Spleen (tissue), 11 donors: ENCODE measurements at regions not wholly inside any gene's neighbourhood (a gene's known extent, or its start where the extent isn't known, plus 50 kb on each side); places are given as distances from the start of the nearest gene placed in this dataset.

Source experiments
- DNase-seq: peaks from one replicate; pipeline ENCODE4 v3.0.0-alpha.2; 2020
- H3K27ac ChIP-seq, 8 donors: fragments of 200-600 bp; sonication (generic) in 7 of 8; 1 replicate in 4 of 8; 2 replicates in 4 of 8; pipeline versions ENCODE4 v1.5.0 to v1.8.0; 2016 to 2021; ENCODE audit warnings: inconsistent platforms in 4 of 8, mild to moderate bottlenecking in 4 of 8, moderate library complexity in 1 of 8
- H3K27me3 ChIP-seq, 7 donors: fragments of 200-600 bp; sonication (generic) in 6 of 7; replicated peaks in 1 of 7; 1 replicate in 4 of 7; 2 replicates in 3 of 7; pipeline versions ENCODE4 v1.5.0 to v1.8.0; 2016 to 2021; ENCODE audit warnings: inconsistent platforms in 3 of 7, mild to moderate bottlenecking in 1 of 7
- H3K36me3 ChIP-seq, 6 donors: fragments of 200-600 bp; sonication (generic) in 5 of 6; 1 replicate in 4 of 6; 2 replicates in 2 of 6; pipeline versions ENCODE4 v1.5.0 to v1.8.0; 2016 to 2021; ENCODE audit warnings: inconsistent platforms in 2 of 6
- H3K4me1 ChIP-seq, 6 donors: fragments of 200-600 bp; sonication (generic) in 5 of 6; 1 replicate in 3 of 6; 2 replicates in 3 of 6; pipeline versions ENCODE4 v1.5.0 to v1.8.0; 2016 to 2021; ENCODE audit warnings: inconsistent platforms in 3 of 6
- H3K4me3 ChIP-seq, 8 donors: fragments of 200-600 bp; sonication (generic) in 7 of 8; 1 replicate in 4 of 8; 2 replicates in 4 of 8; pipeline versions ENCODE4 v1.5.0 to v1.8.0; 2016 to 2021; ENCODE audit warnings: inconsistent platforms in 4 of 8, mild to moderate bottlenecking in 4 of 8, moderate library complexity in 2 of 8
- H3K9me3 ChIP-seq, 8 donors: fragments of 200-600 bp; sonication (generic) in 7 of 8; 1 replicate in 4 of 8; 2 replicates in 4 of 8; pipeline versions ENCODE4 v1.5.0 to v1.8.0; 2016 to 2021; ENCODE audit warnings: inconsistent platforms in 4 of 8
- CTCF ChIP-seq, 11 experiments: fragments of 200-600 bp in 7 of 11; fragments of 450-650 bp in 4 of 11; sonication (generic) in 4 of 11; IDR thresholded peaks in 8 of 11; conservative IDR thresholded peaks in 3 of 11; 1 replicate in 7 of 11; 2 replicates in 4 of 11; pipeline versions ENCODE4 v1.4.0 to v1.8.0; 2016 to 2021; ENCODE audit warnings: antibody characterized with exemption in 11 of 11, inconsistent platforms in 4 of 11, mild to moderate bottlenecking in 1 of 11
- POLR2A ChIP-seq, 3 donors: fragments of 450-650 bp; IDR thresholded peaks; one replicate each; pipeline ENCODE4 v1.5.1; 2017; ENCODE audit warnings: antibody characterized with exemption in 3 of 3, mild to moderate bottlenecking in 1 of 3
- POLR2AphosphoS5 ChIP-seq, 3 donors: sonication (generic); formaldehyde crosslinking; IDR thresholded peaks; one replicate each; pipeline ENCODE4 v1.5.1; 2017; ENCODE audit warnings: antibody characterized with exemption in 3 of 3
- WGBS, 5 donors: extraction: QIAGEN DNeasy Blood & Tissue Kit in 3 of 5; methylation state at CpG; one replicate each; pipeline versions ENCODE4 v1.1.5 to v1.1.7; 2013 to 2018; 5-methylcytosine and 5-hydroxymethylcytosine counted together
- intact Hi-C: fragments of 100-400 bp; cut with DNase I; formaldehyde crosslinking; loops from one replicate; pipeline ENCODE4 v1.15.0; 2023; ENCODE audit warnings: low total_unique reads
- donor health status: healthy with polysubstance abuse.
- donor health status: DM: no; HTN: no; CAD: no; lungs with moderate emphysema.
- donor health status: DM: no; HTN: no; CAD: no.
- donor health status: Bipolar disorder and iron deficiency.
- donor health status: healthy.
- donor health status: DM: no; HTN: no; CAD: no.
- donor health status: DM: yes; HTN: yes; CAD: no.

- Histone ChIP-seq H3K27me3 (no peaks in the 10 kb centered on the region), H3K4me1 (no peaks in the 10 kb centered on the region), H3K9me3 (peaks cover 0 to 6% (median 0%) of the 10 kb centered on the region in 8 donors), H3K36me3 (no peaks in the 10 kb centered on the region), H3K27ac (no peak overlapping the region), H3K4me3 (no peak overlapping the region)
- WGBS, 5 donors = 43 to 71% (median 53%) methylated on average over 2 of the region's 2 CpGs
- TF ChIP-seq POLR2AphosphoS5 (IDR thresholded peaks at IDR 0.05) (no peak), CTCF (IDR thresholded peaks at IDR 0.05 in 8 of 11, conservative IDR thresholded peaks at IDR 0.05 in 3 of 11) (no peak), POLR2A (IDR thresholded peaks at IDR 0.05) (no peak)
- DNase-seq = no peak
- intact Hi-C loops = no loop called here
These were observed 628.2 kb downstream of the CDH11 start for GRCh38 chr16:64493709-64494108.

DNA sequence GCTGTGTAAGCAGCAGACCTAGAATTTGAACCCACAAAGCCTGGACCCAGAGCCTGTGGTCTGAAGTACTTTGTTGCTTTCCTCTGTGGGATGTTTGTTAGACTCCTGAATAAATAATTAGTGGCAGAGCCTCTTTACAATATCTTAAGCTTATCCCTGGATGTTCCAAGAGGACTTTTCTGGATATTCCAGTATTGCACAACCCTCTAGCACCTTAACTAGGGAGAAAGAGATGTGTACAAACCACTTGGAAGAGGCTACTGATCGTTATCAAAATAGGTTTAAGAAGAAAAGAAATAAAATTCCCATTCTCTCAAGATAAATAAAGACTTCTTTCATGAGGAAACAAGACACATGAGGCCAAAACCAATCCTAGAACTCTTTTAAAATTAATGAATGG, 632.4 kb downstream of the CDH11 start:
- 42 to 60% (median 44%) methylated on average over 1 of the region's 1 CpG for WGBS, 5 donors

GRCh38 chr16:64486561-64486960, 635.3 kb downstream of the CDH11 start:
- TF ChIP-seq CTCF (IDR thresholded peaks at IDR 0.05 in 8 of 11, conservative IDR thresholded peaks at IDR 0.05 in 3 of 11) (no peak), POLR2A (IDR thresholded peaks at IDR 0.05) (no peak), POLR2AphosphoS5 (IDR thresholded peaks at IDR 0.05) (no peak)
- H3K9me3 ChIP-seq = peaks cover 0 to 11% (median 3%) of the 10 kb centered on the region in 8 donors
- no peaks in the 10 kb centered on the region for H3K27me3 ChIP-seq
- H3K4me1 ChIP-seq = no peaks in the 10 kb centered on the region
- intact Hi-C loops = no loop called here
- 82 to 100% (median 92%) methylated on average over 1 of the region's 1 CpG for WGBS, 5 donors
- no peak overlapping the region for H3K4me3 ChIP-seq
- no peak for DNase-seq
- no peaks in the 10 kb centered on the region for H3K36me3 ChIP-seq
- H3K27ac ChIP-seq = no peak overlapping the region

More for the DNA sequence above, 632.4 kb downstream of the CDH11 start:
- intact Hi-C loops = no loop called here
- Histone ChIP-seq H3K27me3 (no peaks in the 10 kb centered on the region), H3K27ac (no peak overlapping the region), H3K4me3 (no peak overlapping the region), H3K36me3 (no peaks in the 10 kb centered on the region), H3K4me1 (no peaks in the 10 kb centered on the region), H3K9me3 (peaks cover 0 to 11% (median 4%) of the 10 kb centered on the region in 8 donors)
- TF ChIP-seq POLR2AphosphoS5 (IDR thresholded peaks at IDR 0.05) (no peak), POLR2A (IDR thresholded peaks at IDR 0.05) (no peak), CTCF (IDR thresholded peaks at IDR 0.05 in 8 of 11, conservative IDR thresholded peaks at IDR 0.05 in 3 of 11) (no peak)
- DNase-seq = no peak

DNA sequence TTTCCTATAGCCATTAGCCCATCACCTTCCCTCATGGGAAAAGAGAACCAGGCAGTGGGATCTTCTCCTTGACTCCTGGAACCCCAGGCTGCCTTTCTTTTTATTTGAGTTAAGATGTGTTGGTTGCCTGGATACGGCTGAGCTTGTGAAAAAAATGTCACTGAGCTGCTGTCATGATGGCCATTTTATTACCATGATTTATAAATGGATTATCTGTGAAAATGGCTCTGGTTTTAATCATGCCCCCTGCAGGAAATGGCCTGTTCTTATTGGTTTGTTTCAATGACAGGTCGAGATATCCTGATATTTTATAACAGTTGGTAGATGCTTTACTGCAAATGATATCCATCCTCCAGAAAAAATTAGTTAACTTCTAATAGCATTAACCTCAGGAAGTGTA, 640.4 kb downstream of the CDH11 start:
- no peak overlapping the region for H3K4me3 ChIP-seq
- H3K9me3 ChIP-seq = peaks cover 0 to 7% (median 3%) of the 10 kb centered on the region in 8 donors
- no peaks in the 10 kb centered on the region for H3K4me1 ChIP-seq
- 57 to 83% (median 69%) methylated on average over 2 of the region's 2 CpGs for WGBS, 5 donors
- H3K27me3 ChIP-seq = no peaks in the 10 kb centered on the region
- no peak for DNase-seq
- H3K27ac ChIP-seq = no peak overlapping the region
- no peaks in the 10 kb centered on the region for H3K36me3 ChIP-seq
- intact Hi-C loops = no loop called here
- TF ChIP-seq CTCF (IDR thresholded peaks at IDR 0.05 in 8 of 11, conservative IDR thresholded peaks at IDR 0.05 in 3 of 11) (no peak), POLR2A (IDR thresholded peaks at IDR 0.05) (no peak), POLR2AphosphoS5 (IDR thresholded peaks at IDR 0.05) (no peak)
